ENCODE measurements at regions not wholly inside any gene's neighbourhood (a gene's known extent, or its start where the extent isn't known, plus 50 kb on each side); places are given as distances from the start of the nearest gene placed in this dataset.

DNA sequence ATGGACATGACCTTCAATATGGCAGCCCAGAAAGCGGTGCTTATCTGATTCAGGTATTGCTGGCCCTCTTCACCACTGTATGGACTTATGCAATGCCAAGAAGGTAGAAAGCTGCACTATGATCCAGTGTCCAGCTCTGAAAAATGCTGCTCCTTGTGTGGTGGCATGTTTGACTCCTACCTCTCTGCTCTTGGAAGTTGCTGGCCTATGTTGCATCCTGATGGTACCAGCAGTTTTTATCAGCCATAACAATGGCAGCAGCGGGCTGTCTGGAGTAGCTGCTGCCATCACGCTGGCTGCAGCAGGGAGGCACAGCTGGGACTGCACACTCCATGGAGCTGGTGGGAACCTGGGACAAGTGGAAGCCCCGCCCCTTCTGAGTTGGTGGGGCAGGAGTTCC, 53.1 kb upstream of the MED9 start:
- no peak for DNase-seq
- Histone ChIP-seq H3K9me3 (no peaks in the 10 kb centered on the region), H3K27ac (no peak overlapping the region), H3K36me3 (no peaks in the 10 kb centered on the region), H3K4me3 (no peak overlapping the region), H3K4me1 (no peaks in the 10 kb centered on the region), H3K27me3 (no peaks in the 10 kb centered on the region)
- intact Hi-C loops (cut with DNase I; ENCODE audit: low total_unique reads), result no loop called here
- TF ChIP-seq, protein P1, sequence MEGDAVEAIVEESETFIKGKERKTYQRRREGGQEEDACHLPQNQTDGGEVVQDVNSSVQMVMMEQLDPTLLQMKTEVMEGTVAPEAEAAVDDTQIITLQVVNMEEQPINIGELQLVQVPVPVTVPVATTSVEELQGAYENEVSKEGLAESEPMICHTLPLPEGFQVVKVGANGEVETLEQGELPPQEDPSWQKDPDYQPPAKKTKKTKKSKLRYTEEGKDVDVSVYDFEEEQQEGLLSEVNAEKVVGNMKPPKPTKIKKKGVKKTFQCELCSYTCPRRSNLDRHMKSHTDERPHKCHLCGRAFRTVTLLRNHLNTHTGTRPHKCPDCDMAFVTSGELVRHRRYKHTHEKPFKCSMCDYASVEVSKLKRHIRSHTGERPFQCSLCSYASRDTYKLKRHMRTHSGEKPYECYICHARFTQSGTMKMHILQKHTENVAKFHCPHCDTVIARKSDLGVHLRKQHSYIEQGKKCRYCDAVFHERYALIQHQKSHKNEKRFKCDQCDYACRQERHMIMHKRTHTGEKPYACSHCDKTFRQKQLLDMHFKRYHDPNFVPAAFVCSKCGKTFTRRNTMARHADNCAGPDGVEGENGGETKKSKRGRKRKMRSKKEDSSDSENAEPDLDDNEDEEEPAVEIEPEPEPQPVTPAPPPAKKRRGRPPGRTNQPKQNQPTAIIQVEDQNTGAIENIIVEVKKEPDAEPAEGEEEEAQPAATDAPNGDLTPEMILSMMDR (IDR thresholded peaks at IDR 0.05), result no peak
- no peak for TF ChIP-seq POLR2A (IDR thresholded peaks at IDR 0.05)

DNA sequence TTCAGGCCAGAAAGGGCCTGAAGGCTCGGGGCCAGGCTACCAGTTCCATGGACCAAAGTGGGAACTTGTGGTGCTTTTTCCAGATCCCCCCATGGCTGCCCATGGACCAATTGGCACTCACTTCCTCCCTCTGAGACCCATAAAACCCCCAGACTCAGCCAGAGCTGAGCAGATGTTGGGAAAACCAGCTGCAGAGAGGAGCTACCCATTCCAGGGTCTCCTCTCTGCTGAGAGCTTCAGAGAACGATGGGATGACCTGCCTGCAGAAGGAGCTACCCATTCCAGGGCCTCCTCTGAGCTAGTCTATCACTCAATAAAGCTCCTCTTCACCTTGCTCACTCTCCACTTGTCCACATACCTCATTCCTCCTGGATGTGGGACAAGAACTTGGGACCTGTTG, 52.2 kb upstream of the MED9 start:
- DNase-seq, result no peak
- Histone ChIP-seq H3K27ac (no peak overlapping the region), H3K27me3 (no peaks in the 10 kb centered on the region), H3K4me3 (no peak overlapping the region), H3K9me3 (no peaks in the 10 kb centered on the region), H3K36me3 (no peaks in the 10 kb centered on the region), H3K4me1 (no peaks in the 10 kb centered on the region)
- intact Hi-C loops (cut with DNase I; ENCODE audit: low total_unique reads), result no loop called here
- no peak for TF ChIP-seq POLR2A (IDR thresholded peaks at IDR 0.05)
- TF ChIP-seq, protein P1 (IDR thresholded peaks at IDR 0.05), result no peak

DNA sequence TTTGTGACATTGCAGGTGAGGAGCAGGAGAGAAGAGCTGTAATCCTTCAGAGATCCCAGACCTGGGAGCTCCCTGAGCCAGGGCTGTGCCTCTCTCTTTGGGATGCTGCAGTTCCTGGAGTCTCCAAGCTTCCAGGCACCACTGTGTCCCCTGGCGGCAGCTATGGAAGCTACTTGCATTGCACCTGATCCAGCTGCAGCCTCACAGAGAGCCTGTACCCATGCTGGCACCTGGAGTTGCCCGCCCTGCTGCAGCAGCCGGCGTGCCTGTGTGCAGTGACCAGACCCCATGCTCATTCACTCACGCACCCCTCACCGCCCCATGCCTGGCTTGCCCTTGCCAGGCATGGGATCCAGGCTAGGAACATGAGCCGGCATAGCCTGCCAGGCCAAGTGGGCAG, 51.8 kb upstream of the MED9 start:
- no peak for TF ChIP-seq POLR2A (IDR thresholded peaks at IDR 0.05)
- TF ChIP-seq, protein P1 (IDR thresholded peaks at IDR 0.05), result no peak
- no peaks in the 10 kb centered on the region for H3K4me1 ChIP-seq
- DNase-seq, result no peak
- intact Hi-C loops (cut with DNase I; ENCODE audit: low total_unique reads), result no loop called here
- no peaks in the 10 kb centered on the region for H3K36me3 ChIP-seq
- H3K4me3 ChIP-seq, result no peak overlapping the region
- H3K27ac ChIP-seq, result no peak overlapping the region
- no peaks in the 10 kb centered on the region for H3K27me3 ChIP-seq
- H3K9me3 ChIP-seq, result no peaks in the 10 kb centered on the region

DNA sequence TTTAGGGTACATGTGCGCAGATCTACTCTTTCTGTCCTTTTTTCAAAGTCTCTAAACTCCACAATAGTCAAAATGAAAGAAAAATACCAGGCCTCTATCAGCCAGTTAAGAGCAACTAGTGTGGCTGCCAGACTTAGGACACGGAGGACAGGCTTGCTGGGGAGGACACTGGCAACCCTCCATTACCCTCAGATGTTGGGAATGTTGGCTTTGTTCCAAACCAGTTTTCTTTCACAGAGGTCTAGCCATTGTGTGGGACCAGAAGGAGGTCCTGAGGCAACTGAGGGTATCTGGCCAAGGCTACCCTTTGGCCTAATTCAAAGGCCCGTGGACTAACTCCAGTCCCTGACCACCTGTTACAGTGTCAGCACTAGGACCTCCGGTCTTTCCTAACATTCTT, 51.2 kb upstream of the MED9 start:
- no peak for DNase-seq
- TF ChIP-seq, protein P1 (IDR thresholded peaks at IDR 0.05), result no peak
- TF ChIP-seq POLR2A (IDR thresholded peaks at IDR 0.05), result no peak
- Histone ChIP-seq H3K36me3 (no peaks in the 10 kb centered on the region), H3K4me1 (no peaks in the 10 kb centered on the region), H3K27me3 (no peaks in the 10 kb centered on the region), H3K9me3 (no peaks in the 10 kb centered on the region), H3K27ac (no peak overlapping the region), H3K4me3 (no peak overlapping the region)
- intact Hi-C loops (cut with DNase I; ENCODE audit: low total_unique reads), result no loop called here

DNA sequence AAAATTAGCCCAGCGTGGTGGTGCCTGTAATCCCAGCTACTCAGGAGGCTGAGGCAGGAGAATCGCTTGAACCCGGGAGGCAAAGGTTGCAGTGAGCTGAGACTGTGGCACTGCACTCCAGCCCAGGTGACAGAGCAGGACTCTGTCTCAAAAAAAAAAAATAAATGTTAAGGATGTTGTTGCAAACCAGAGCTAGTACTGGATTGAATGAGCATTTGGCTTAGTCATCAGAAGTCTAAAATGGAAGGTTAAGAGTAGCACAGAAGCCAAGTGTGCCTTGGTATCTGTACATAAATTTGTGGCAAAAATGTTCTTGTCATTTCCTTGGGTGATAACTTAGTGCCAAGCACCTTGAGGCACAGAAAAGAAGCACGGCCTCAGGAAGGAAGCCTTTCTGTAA, 50.6 kb upstream of the MED9 start:
- no peak overlapping the region for H3K4me3 ChIP-seq
- TF ChIP-seq, protein P1 (IDR thresholded peaks at IDR 0.05), result no peak
- TF ChIP-seq POLR2A (IDR thresholded peaks at IDR 0.05), result no peak
- H3K27ac ChIP-seq, result no peak overlapping the region
- intact Hi-C loops (cut with DNase I; ENCODE audit: low total_unique reads), result no loop called here
- H3K9me3 ChIP-seq, result no peaks in the 10 kb centered on the region
- H3K36me3 ChIP-seq, result no peaks in the 10 kb centered on the region
- DNase-seq, result no peak
- H3K27me3 ChIP-seq, result no peaks in the 10 kb centered on the region
- no peaks in the 10 kb centered on the region for H3K4me1 ChIP-seq
